GM12872 (cell line): ENCODE measurements at regions not wholly inside any gene's neighbourhood (a gene's known extent, or its start where the extent isn't known, plus 50 kb on each side); places are given as distances from the start of the nearest gene placed in this dataset.

Source experiments
- TF ChIP-seq, protein P1 (sequence below): IDR thresholded peaks from 3 replicates; pipeline ENCODE4 v1.5.1; 2011; ENCODE audit warnings: low read depth, mild to moderate bottlenecking, low read length, moderate library complexity; ENCODE audit not compliant: insufficient read depth

DNA sequence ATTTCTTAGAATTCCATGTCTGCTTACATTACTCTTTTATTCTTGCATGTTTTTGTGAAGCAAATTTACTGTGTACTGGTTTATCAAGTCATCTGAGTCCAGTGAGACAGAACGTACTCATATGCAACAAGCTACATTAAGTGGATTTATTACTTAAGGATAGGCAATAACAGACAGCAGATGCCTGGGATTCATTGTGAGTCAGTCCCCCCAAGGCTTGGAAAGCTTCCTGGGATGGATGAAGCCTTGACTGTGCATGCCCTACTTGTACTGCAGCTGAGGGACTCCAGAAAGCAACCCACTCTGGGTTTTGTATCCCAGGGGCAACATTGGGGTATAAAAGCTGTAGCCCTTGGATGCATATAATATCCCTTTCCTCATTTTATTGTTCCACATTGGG is 113.4 kb upstream of the RAB18 start:
- TF ChIP-seq, protein P1, sequence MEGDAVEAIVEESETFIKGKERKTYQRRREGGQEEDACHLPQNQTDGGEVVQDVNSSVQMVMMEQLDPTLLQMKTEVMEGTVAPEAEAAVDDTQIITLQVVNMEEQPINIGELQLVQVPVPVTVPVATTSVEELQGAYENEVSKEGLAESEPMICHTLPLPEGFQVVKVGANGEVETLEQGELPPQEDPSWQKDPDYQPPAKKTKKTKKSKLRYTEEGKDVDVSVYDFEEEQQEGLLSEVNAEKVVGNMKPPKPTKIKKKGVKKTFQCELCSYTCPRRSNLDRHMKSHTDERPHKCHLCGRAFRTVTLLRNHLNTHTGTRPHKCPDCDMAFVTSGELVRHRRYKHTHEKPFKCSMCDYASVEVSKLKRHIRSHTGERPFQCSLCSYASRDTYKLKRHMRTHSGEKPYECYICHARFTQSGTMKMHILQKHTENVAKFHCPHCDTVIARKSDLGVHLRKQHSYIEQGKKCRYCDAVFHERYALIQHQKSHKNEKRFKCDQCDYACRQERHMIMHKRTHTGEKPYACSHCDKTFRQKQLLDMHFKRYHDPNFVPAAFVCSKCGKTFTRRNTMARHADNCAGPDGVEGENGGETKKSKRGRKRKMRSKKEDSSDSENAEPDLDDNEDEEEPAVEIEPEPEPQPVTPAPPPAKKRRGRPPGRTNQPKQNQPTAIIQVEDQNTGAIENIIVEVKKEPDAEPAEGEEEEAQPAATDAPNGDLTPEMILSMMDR, result no peak

DNA sequence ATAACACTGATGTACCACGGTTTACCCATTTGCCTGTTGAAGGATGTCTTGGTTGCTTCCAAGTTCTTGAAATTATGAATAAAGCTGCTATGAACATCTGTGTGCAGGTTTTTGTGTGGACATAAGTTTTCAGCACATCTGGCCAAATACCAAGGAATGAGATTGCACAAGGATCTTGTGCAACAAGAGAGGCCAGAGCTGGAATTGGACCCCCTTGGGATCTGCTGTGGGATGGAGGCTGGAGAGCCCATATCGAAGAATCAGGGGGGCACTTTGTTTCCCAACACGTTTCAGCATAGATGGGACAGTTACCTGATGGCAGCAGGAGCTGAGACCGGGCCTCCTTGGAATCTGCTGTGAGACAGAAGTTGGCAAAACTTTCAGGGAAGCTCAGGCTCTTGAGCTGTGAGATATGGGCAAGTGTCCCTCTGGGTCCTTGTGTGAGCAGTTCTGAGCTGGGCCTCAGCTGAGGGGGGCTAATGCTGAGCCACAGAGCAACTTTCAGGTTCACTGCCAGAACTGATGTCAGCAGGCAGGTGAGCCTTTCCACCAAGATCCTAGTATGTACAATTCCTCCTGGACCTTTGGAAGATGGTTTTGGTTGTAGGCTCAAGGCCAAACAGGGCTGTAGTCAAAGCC is 115.2 kb upstream of the RAB18 start:
- TF ChIP-seq, protein P1, result no peak

DNA sequence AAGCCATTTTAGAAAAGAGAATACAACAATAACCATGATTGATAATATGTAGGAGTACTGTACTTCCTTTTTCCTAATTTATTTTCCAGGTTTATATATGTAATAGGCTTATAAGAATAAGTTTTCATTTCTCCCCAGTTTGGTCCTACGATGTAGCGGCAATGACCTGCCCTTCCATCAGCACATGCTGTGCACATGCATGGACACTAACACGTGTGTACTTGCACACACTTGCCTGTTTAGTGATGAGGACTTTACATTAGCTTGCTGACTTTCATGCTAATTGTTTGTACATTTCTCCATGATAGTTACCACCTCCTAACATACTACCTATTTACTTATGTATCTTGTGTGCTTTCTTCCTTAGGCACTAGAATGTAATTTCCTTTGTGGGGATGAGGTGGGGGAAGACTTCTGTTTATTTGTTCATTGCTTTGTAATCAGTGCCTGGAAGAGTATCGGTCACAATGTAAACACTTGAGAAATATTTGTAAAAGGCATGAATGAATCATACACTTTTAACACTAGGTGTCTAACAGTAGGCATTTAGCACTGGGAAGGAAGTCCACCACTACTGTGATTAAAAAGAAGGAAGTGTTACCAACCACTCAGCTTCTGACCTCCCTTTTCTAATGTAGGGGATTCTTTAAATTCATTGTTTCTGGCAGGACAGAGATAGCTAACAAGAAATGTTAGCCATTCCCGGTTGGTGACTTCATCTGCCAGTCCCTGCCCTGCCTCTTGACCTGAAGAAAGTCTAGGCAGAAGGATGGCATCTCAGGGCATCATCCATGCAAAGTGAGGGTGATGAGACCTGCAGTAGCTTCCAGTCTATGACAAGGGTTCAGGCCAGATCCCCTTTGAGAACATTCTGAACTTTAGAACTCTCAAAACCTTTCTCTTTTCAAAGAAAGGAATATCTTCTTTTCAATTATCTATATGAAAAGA is 120.2 kb upstream of the RAB18 start:
- TF ChIP-seq, protein P1, result no peak

DNA sequence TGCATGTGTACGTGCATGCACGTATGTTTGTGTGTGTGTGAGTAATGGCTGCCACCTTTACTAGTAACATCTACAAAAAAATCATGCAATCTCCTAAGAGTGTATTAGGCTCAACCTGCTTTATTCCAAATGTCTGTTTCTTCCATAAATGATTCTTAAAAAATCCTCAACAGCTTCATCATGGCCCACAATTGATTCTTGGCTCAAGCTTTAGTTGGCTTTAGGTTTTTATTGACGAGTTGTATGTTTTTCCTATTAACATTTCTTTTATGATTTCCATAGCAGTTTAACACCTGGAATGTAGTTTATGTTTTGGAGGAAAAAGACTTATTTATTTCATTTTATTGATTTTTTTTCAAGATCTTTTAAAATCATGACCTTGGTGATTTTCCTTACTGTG is 121.9 kb upstream of the RAB18 start:
- TF ChIP-seq, protein P1, result no peak

DNA sequence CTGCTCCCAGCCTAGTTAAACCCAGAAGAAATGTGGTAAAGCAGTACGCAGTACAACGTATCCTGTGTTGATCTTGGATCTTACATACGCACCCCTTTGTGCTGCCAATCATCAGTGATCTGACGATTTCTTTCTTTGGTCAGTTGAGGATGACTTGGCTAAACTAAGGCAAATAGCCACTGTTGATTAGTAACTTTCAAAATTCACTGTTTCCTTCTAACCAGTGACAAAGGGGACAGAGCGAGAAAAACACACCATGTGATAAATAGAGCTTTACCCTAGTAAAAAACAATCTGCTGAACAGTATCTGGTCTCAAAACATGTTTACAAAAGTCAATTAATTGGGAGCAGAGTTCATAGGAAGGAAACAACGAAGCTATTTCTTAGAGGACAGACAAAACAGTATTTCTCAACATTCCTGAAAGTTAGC is 123.2 kb upstream of the RAB18 start:
- TF ChIP-seq, protein P1, result no peak

DNA sequence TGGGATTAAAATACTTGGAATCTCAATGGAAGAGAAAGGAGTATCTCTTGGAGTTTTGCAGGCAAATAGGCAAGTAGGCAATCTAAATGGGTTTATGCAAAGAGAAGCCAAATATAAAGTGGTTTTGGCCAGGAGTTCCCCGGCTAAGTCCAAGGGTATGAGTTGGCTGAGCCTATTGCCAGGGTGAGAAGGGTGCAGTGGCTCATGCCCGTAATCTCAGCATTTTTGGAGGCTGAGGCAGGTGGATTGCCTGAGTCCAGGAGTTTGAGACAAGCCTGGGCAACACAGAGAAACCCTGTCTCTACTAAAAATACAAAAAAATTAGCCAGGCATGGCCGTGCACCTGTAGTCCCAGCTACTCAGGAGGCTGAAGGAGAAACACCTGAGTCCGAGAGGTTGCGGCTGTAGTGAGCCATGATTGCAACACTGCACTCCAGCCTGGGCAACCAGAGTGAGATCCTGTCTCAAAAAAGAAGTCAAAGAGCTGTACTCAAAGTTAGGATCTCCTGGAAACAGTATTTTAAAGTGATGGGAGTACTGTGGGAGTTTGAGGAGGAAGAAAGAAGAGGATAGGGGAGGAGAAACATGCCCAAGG is 130.4 kb upstream of the RAB18 start:
- TF ChIP-seq, protein P1, result no peak

DNA sequence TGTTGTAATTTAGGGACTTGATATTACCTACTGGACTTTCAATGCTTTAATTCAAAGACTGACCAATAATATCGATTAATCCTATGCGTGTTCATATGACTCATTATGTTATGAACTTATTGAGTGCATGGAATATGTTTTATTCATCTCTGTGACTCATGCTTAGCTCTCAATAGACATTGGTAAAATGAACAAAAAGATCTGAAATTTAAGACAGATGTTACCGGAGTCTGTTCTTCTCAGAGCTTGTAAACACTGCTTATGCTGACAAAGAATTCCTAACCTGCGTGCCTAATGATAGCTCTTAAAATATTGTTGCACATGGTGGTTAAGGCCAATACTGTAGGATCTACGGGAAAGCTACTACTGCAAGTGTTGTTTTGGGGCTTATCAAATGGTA is 131.5 kb upstream of the ACBD5 start:
- TF ChIP-seq, protein P1, result no peak
